Right hindlimb (tissue), 1 donor: ENCODE measurements at regions not wholly inside any gene's neighbourhood (a gene's known extent, or its start where the extent isn't known, plus 50 kb on each side); places are given as distances from the start of the nearest gene placed in this dataset.

Source experiments
- DNase-seq: peaks from one replicate; pipeline ENCODE4 v3.0.0-alpha.2; 2018

DNA sequence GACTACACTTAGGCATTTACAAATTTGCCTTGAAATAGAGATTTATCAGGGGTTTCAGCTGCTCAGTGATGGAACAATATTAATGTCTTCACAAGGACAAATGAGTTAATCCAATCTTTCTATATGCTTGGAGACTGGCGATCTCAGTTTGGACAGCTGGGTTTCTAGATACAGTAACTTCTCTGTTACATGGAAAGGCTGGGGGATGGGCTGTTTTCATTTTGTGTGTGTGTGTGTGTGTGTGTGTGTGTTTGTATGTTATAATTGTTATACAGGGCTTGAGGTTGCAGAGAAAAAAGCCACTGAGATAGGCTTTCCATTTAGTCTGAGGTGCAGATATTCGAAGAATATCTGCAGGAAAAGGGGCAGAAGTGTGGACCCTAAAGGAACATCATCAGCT lies 359.3 kb upstream of the SALL1 start:
- no peak for DNase-seq

DNA sequence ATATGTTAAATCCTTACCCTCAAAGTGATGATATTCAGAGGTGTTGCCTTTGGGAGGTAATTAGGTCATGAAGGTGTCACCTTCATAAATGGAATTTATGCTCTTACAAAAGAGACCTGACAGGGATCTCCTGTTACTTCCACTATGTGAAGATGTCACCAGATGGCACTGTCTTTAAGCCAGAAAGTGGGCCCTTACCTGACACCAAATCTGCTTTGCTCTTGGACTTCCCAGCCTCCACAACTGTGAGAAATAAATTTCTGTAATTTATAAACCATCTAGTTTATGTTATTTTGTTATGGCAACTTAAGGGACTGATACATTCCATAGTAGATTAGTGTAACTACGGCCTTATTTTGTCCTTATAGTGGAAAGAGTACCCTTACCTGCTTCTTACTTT lies 358.3 kb upstream of the SALL1 start:
- DNase-seq = no peak

DNA sequence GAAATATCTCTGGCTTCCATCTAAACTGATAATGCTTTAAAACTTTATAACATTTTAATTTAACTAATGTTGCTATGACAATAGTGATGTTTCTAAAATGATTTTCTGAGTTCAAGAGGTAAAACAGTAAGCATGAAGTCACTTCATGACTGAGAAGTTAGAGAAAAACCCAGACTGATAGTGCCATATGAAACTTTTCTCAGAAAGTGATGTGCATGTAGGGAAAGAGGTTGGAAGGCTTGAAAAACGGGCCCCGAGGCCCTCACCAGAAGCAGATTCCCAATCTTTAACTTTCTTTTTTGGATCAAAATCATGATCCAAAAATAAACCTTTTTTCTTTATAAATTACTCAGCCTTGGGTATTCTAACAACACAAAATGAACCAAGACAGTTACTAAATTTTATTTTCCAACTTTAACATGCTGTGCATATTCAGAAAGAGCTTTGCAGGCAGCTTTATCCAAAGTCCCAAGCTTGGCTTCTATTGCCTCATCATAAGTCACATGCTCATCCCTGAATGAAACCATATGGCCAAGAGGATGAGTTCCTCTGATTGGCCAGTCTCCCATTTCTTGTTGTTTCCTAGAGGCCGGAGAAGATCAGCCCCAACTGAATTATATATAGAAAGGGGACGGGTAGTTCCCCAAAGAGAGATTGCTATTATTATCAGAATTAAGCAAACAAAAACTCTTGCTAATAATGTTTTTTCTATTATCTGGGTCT lies 357.6 kb upstream of the SALL1 start:
- peak; percentile 30 for DNase-seq

DNA sequence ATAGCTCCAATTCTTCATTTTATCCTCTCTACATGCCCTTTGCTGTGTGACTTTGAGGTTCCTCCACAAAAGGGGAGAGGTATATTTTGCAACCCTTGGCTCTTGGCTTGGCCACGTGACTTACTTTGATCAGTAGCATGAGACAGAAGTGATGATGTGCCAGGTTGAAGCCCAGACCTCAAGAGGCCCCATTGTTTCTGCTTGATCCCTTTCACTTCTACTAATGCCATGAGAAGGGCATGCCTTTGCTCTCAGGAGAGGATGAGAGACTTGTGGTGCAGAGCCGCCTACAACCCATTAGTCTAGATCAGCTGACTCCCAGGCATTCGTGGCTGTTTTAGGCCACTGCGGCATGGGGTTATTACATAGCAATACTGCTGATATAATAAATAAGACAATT lies 356.2 kb upstream of the SALL1 start:
- DNase-seq = no peak

- no peak for DNase-seq
Measured at GRCh38 chr16:51500306-51500705, 349.2 kb upstream of the SALL1 start.

DNA sequence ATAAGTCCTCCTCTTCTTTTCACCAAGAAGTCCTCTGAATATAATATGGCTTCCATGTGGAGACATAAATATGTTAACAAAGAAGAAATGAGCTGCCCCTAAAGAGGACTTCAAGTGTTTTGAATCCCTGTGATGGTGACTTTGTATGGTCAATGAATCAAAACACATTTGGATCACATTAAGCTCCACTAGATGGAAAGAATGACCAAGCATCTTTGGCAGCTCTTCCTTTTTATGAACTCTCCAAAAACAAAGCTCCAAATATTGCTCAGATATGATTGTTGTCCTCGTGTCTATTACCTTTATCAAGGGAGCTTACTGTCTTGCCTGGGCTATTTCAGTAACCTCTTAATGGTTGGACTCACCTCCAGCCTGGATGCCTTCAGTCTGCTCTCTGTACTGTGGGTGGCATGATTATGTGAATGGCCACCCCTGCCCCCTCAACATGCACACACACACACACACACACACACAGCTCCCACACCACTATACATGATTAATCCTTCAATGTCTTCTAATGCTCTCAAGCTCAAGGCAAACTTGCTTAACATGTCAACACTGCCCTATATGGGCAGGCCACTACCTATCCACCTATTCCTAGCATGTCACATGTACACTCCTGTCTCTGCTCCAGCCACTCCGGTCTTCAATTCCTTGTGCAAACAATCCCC lies 346.6 kb upstream of the SALL1 start:
- no peak for DNase-seq

GRCh38 chr16:51490866-51491265 lies 339.8 kb upstream of the SALL1 start:
- no peak for DNase-seq

DNA sequence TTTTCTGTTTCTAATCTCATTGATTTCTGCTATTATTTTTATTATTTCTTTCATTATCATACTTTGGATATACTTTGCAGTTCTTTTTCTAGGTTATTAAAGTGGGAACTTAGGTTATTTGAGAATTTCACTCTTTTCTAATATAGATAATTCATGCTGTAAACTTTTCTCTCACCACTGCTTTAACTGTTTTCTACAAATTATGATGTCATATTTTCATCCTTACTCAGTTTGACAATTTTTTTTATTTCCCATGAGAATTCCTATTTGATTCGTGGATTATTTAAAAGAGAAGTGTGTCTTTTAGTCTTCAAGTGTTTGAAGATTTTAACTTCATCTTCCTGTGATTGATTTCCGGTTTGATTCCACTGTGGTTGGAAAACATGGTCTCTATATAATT lies 336.8 kb upstream of the SALL1 start:
- DNase-seq = no peak

- DNase-seq = no peak
Measured at GRCh38 chr16:51474414-51475091, 323.5 kb upstream of the SALL1 start.

- DNase-seq = no peak
Measured at GRCh38 chr16:51473091-51473490, 322.0 kb upstream of the SALL1 start.

DNA sequence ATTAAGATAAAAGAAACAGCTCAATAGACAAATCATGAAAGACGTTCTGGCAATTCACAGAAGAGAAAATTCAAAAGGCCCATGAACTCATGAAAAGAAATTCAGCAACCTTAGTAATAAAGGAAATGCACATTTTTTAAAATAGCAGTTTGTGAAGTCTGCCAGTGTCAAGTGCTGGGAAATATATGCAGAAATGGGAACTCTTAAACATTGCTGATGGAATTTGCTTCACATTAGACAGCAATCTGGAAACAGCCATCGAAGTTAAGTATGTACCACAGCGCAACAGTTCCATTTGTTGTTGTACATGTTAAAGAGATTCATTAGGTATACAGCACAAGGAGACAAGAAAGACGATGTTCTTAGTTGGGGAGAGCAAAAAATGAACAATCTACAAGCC lies 319.4 kb upstream of the SALL1 start:
- no peak for DNase-seq

- no peak for DNase-seq
Measured at GRCh38 chr16:51464996-51465395, 313.9 kb upstream of the SALL1 start.

DNA sequence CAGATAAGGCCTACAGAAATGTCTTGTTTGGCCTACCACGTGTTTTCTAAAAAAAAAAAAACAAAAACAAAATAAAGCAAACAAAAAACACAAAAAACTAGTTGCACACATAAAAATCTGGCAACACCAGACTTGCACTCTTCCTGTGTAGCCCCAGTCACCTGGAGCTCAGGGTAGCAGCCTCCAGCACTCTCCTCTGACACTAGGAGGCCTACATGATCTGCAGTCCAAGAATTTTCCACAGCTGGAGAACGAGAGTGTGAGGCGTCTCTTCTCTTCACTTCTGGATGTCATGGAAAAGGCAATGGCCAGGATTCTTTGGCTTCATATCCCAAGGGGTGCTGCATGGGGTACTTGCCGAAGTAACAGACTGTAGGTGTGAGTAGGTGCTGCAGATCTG lies 310.2 kb upstream of the SALL1 start:
- no peak for DNase-seq

- no peak for DNase-seq
Measured at GRCh38 chr16:51458356-51459140, 307.5 kb upstream of the SALL1 start.

DNA sequence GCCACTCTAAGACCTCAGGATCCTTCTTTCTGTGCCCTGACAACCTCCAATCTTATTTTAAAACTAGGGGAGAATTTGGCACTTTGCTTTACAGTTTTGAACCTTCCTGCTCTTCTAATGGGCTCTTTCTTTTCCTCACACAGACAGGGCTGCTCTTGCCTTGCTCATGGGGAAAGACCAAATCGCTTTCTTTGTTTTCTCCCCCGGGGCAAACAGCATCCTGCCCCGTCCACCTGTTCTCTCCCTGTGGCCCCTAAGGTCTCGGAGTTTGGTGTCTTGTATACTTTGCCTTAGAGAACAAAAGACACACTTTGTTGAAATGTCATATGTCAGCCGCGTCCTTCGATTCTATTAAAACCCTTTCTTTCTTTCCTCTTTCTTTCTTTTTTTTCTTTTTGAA lies 306.7 kb upstream of the SALL1 start:
- DNase-seq = no peak

DNA sequence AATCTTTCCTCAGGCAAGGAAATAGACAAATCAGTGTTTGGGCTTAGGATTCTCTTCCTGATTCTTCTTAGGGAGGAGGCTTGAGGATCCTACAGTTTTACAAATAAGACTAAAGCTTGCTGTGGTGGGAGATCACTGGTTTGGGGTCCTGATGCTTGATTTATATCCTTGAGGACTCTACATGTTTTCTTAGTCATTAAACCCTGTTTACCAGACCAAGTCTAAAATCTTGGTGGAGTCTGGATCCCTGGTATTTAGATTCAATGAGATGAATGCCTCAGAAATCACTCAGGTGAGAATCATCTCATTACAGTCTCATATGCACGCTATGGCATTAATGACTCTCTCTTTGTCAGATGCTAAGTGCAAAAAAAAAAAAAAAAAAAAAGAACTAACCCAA lies 304.3 kb upstream of the SALL1 start:
- DNase-seq = no peak

- DNase-seq = no peak
Measured at GRCh38 chr16:51453251-51453650, 302.2 kb upstream of the SALL1 start.

DNA sequence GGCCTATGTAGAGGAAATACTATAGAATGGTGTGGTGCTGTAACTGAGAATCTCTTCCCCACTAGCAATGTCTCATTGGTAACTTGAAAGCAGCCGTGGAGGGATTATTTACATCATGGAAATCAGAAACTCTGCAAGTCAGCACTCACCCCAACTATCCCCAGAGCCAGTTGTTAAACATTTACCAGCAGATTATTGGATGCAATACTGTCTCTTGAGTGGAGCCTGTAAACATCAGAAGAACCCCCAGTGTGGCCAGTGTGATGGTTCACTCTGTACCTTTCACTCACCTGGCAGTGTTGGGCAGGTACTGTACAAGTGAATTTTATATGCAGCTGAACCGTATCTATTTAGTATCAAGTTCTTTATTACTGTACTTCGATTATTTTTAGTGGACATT lies 299.8 kb upstream of the SALL1 start:
- DNase-seq = no peak

DNA sequence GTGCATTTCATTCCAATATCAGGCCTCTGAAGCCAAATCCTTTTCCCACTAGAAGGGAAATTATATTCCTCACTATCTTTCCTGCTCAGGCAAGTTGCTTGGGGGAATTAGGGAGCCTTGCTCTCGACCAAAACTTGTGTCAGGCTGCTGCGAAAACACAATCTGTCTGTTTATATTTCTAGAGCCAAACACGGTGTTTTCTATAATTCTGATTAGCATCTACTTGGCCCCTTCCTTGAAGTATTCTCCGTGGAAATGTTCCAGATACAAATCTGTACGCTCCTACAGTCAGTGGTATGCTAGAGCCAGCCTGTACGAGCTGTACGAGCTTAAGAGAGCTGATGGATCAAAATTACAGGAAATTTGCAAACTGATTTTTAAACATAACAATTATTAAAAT lies 299.3 kb upstream of the SALL1 start:
- no peak for DNase-seq

- DNase-seq = no peak
Measured at GRCh38 chr16:51449441-51449840, 298.4 kb upstream of the SALL1 start.

- no peak for DNase-seq
Measured at GRCh38 chr16:51445250-51445649, 294.2 kb upstream of the SALL1 start.

GRCh38 chr16:51443934-51444333 lies 292.9 kb upstream of the SALL1 start:
- DNase-seq = no peak

DNA sequence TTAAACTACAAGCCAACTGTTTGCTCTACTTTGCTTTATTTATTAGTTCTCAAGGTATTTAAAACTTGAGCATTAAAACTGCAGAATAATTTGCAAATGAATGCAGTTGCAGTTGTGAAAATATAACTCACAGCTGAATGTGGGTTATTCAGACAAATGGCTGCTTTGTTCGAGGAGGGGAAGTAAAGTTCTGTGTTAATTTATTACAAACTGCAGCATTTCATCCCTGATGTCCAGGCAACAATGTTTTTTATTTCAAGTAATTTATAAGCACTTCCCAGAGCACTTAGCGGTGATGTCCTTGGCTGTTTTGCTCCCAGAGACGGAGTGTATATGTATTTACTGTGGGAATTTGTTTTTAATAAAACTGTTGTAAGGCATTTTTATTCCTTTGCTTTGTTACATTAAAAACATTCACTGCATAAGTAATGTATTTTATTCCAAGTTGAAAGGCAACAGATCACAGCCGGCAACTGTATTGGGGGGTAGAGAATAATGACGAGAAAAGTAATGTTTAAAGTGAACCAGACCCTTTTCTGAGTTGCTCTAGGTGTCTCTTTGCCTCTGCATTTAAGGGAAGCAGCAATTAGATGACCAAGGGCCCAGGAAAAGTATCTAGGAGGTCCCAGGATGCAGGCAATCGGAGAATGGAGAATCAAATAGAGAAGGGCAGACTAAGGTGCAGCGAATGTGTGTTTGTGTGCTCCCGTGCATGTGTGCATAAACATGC lies 291.2 kb upstream of the SALL1 start:
- no peak for DNase-seq
